ENCODE measurements at regions not wholly inside any gene's neighbourhood (a gene's known extent, or its start where the extent isn't known, plus 50 kb on each side); places are given as distances from the start of the nearest gene placed in this dataset.
"Not testable (repeated sequence)": the region's sequence is repeated elsewhere in the genome, so short reads cannot be mapped to it uniquely, and the experiment has no call there.

DNA sequence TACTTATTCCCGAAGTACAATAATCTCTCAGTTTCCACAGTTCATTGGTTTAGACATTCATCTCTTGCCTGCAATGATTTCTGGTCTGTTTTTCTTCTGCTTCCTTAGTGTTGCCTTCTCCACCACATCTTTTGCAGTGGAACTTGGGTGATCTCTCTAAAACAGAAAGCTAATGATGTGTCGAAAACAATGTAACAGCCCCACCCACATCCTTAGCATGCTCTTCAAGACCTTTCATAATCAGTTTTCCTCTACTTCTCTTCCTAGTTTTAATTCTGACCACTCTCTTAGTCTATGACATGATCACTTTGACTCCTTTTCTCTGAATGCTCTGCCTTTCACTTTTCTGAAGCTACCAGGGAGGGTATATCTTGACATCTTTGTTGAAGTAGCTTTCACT lies 1007.9 kb upstream of the CITED2 start:
- DNase-seq (ENCODE audit: low read depth): no peak

DNA sequence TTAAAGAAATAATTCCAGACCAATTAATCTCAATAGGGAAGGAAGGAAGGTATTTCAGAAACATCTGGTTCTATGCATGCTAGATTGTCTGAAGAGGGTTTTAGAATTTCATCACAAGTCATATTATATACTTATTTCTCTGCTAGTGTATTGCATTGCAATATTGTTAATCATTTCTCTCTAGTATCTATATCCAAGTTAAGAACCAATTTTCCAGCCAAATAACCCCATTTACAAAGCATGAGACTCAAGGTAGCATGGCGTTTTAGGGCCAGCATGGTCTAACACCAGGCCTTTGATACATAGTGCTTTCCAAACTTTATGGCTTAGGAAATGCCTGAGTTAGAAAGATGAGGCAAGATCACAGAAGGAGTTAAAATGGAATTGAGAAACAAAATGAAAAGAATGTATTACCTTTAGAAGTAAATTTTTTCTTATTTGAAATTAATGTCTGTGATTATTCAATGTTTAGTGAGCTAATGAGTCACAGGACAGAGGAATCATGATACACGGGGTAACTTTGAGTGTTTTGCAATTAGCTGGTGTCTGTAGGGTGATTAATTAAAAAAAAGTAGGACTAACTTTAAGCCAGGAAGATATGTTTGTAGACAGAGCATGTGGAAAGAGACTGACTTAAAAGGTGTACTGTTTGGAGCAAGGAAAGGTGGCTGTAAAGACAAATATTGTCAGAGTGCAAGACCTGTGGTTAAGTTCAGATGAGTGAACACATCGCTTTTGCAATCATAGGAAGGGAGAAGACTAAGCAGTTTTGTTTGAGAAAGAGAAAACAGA lies 1006.2 kb upstream of the CITED2 start:
- peak; percentile 83 for DNase-seq (ENCODE audit: low read depth)

DNA sequence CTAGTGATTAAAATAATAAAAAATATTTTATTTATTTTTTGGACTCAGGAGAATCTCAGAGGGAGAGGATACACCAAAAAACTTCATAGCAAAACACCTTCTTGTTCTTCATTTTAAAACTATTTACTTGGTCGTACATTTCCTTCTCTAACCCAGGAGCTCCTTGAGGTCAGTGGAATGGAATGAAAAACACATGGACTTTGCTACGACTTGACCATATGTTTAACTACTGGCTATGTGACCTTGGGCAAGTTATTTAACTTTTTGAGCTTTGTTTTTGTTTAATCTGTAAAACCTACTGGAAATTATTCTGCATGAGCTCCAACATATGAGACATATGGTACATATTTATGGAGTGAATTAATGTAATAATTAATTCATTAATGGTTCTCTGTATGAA lies 1005.5 kb upstream of the CITED2 start:
- peak; percentile 57 for DNase-seq (ENCODE audit: low read depth)

DNA sequence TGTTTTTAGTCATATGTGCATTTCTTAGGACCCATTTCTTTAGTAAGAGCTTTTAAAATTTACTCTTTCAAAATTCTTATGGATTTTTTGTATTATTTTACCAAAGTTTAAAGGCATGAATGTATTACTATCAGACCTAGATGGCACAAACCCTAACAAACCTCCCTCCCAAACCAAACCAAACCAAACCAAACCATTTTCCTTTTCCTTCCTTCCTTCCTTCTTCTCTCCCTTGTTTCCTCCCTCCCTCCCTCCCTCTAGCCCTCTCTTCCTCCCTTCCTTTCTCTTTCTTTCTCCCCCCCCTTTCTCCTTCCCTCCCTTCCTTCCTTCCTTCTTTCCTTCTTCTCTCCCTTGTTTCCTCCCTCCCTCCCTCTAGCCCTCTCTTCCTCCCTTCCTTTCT lies 1001.8 kb upstream of the CITED2 start:
- no peak for DNase-seq (ENCODE audit: low read depth)

DNA sequence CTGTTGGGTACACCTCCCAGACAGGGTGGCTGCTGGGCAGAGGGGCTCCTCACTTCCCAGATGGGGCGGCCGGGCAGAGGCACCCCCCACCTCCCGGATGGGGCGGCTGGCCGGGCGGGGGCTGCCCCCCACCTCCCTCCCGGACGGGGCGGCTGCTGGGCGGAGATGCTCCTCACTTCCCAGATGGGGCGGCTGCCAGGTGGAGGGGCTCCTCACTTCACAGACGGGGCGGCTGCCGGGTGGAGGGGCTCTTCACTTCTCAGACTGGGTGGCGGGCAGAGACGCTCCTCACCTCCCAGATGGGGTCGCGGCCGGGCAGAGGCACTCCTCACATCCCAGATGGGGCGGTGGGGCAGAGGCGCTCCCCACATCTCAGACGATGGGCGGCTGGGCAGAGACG lies 999.3 kb upstream of the CITED2 start:
- DNase-seq (ENCODE audit: low read depth): not testable (repeated sequence)

DNA sequence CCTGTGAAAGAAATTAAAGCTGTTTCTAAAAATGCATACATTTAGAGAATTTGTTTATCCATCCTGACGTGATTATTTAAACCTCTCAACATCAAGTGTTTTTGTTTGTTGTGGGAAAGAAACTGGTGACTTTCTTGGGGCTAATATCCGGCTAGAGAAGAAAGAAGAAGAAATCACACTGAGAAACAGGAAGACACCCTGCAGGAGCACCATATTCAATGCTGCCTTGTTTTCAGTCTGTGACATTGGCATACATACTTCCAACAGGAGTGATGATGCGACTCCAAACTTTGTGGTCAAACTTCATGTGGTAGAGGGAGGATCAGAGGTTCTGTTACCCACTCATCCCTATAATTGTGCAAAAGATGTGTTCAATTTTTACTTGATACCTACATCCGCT lies 997.6 kb upstream of the CITED2 start:
- no peak for DNase-seq (ENCODE audit: low read depth)

DNA sequence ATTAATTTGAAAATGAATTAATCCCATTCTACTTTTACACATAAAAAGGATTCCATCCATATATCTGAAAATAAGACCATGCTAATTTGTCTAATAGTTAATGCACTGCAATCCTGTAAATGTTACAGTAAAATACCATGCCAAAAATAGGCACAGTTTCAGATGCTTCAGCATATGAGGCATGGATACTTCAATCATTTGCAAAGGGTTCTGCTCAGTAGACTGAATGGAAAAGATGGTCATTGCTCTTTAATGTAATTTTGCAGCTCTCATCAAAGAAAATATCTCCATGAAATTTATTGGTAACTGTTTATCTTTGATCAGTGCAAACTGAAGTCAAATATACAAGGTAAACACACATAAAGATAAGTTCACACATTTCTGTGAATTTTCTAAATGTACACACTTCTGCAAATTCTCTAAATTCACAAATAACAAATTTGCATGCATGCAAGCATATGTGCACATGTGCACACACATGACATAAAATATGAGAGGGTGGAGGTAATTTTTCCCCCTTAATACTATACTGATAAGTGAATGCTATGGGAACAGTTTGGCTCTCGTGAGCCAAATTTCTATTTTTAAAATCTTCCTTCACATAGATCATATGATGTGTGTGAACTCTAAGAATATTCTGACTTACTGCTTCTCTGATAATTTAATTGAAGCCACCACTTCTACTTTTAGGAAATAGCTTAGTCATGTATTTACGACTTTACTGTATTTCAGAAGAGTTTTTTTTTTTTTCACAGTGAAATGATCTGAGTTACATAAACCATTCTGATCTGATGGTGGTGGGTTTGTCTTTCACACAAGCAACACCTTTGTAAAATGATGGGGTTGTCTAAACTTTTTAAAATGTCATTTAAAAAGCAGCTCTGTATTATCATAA lies 996.8 kb upstream of the CITED2 start:
- no peak for DNase-seq (ENCODE audit: low read depth)

DNA sequence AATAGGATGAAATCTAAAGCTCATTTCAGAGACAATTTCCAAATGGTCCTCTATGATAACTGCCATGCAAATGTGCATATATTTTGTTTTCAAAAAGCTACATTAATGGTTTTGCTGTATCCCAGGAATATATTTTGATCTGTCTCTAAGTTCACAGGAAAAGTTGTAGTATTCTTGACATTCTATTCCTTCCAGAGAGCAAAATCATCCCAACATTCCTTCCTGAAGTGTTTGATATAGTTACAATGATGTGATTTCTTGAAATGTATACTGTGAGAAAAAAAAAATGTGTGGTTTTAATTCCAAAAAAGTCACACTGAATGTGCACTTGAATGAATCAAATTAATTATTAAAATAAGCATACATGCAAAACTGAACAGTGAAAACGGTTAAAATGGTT lies 996.0 kb upstream of the CITED2 start:
- no peak for DNase-seq (ENCODE audit: low read depth)

DNA sequence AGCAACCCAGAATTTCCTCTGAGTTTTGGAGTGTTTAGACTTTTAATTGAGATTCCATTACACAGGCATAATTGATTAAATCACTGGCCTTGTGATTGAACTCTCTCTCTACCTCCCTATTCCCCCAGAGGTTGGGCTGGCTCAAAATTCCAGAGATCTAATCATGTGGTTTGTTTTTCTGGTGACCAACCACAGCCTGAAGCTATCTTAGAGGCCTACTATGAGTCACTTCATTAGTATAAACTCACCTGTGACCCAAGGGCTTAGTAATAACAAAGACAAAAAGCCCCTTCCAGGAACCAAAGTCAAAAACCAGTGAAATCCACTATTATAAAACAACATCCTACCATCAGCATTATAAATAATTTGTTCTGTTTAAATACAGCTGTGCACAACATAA lies 992.5 kb upstream of the CITED2 start:
- DNase-seq (ENCODE audit: low read depth): peak; percentile 38

DNA sequence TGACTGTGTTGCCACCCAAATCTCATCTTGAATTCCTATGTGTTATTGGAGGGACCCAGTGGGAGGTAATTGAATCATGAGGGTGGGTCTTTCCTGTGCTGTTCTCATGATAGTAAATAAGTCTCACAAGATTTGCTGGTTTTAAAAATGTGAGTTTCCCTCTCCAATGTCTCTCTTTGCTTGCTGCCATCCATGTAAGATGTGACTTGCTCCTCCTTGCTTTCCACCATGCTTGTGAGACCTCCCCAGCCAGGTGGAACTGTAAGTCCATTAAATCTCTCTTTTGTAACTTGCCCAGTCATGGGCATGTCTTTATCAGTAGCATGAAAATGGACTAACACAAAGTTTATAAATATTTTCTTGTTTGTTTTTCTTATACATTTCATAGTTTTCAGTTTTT lies 990.5 kb upstream of the CITED2 start:
- no peak for DNase-seq (ENCODE audit: low read depth)

DNA sequence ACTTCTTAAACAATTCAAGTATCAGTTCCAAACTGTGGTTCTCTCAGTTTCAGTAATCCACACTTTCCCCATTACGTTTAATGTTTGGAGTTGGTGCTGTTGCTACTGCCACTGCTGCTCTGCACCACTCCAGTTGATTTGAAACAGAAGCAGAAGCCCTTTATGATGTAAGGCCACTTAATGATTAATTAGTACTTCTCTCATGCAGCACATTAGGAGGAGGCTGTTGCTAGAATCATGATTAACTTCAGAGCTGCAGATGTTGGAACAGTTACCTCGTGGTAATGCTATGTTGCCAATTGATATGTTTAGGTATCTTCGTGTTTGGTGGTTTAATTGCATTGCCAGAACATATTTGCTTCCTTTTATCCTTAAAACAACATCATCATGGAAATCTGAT lies 986.2 kb upstream of the CITED2 start:
- DNase-seq (ENCODE audit: low read depth): peak; percentile 48

DNA sequence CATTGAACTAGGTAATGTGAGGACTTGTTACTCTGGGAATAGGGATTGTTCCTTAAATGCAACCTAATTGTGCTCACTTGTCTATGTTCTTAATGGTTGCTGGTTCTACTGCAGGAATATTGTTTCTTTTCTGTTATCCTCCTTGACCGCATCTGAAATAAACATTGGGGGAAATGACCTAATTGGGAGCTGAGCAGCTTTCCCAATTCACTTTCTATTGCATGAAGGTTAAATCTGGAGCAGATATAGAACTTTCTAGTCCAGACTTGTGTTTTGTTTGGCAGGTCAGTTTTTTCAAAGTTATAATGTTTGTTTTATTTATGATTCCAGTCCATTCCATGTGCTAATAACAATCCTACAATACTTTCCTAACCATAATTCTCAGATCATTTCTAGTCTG lies 981.0 kb upstream of the CITED2 start:
- DNase-seq (ENCODE audit: low read depth): peak; percentile 39

DNA sequence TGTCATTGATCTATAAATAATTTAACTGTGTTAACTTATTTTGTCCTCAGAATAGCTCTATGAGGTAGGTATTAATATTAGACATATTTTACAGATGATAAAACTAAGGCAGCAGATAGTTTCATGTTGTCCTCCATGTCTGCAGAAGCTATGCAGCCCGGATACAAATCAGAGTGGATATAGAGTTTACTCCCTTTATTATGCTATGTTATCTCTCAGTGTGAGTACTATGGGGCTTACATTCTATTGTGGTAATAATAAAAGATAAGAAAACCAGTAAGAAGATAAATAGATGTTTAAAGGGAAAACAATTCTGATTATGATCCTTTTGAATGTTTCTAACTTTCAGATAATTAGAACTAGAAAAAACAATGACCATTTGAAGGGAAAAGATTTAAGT lies 979.8 kb upstream of the CITED2 start:
- peak; percentile 72 for DNase-seq (ENCODE audit: low read depth)

DNA sequence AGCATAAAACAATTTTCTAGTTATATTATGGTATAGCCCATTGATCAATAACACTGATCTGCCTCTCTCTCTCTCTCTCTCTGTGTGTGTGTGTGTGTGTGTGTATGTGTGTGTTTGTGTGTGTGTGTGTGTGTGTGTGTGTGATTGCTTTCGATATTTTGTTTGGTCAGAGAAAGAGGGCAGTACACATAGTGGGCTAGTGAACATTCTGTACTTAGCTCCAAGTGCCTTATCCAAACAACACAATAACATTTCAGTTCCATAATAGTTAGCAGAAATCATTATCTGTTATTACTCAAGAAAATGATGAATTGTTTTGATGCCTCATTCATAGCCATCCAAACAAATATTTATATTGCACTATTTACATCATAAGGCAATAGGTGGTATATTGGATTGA lies 979.1 kb upstream of the CITED2 start:
- peak; percentile 55 for DNase-seq (ENCODE audit: low read depth)

DNA sequence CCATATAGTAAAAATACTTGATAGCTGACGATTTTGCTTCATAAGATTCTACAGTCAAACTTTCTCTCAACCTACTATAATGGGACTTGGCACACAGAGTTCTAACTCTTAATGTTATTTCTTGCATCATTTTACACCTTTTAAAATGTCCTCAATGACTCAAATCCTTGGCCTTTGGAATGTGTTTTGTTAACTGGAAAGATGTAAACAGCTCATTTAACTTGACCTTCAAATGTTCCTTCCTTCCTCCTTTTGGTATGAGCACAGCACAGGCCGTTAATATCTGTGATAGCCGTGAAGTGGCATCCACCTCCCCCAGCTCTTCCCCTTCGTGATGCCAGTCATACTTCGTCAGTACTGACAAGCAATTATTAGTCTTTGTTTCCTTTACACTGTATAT lies 972.0 kb upstream of the CITED2 start:
- DNase-seq (ENCODE audit: low read depth): peak; percentile 88

DNA sequence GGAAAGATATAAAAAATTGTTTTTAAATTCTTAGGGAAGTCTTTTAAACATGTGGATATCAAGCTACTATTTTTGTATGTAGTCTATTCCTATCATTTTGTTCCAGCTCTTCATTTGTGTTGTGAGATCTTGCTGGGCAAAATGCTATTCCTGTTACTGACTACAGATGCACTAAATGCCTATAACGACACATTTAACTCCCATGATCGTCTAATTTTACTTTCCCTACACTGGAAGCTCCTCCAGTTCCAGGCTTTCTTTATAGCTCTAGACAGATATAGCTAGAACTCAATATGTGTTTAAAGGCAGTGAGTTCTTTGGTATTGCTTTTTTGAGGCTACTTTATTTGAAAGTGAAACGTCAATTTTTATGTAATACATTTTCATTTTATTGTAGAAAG lies 971.5 kb upstream of the CITED2 start:
- no peak for DNase-seq (ENCODE audit: low read depth)

DNA sequence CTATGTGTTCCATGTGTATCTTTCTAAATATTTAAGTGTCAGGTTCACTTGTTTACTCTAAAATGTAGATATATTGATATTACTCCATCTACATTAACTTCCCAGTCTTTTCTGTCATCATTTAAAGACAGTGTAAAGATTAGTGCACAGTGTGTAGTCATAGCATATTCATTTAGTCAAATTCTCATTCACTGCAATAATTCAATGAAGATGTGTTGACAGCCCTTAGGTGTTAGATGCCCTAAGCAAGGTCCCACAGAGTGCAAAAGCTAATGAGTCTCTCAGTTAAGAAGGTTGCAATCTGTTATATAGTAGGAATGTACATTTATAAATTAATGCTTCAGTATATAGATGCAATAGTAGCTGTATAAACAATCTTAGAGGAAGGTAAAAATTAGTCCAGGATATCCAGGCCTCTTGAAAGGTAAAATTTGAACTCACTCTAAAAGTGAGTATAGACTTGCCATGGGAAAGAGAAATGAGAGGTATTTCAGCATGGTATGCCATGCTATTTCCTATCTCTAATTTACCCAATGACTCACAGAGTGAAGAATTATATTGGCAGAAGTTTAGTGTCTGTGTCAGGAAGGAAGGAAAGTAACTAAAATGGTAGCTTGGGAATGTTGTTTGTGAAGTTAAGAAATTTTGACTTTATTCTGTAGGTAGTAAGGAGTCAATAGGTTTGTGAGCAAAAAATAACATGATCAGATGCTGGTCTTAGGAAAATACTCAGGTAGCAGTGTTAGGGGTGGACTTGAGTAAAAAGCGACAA lies 969.9 kb upstream of the CITED2 start:
- DNase-seq (ENCODE audit: low read depth): peak; percentile 75

DNA sequence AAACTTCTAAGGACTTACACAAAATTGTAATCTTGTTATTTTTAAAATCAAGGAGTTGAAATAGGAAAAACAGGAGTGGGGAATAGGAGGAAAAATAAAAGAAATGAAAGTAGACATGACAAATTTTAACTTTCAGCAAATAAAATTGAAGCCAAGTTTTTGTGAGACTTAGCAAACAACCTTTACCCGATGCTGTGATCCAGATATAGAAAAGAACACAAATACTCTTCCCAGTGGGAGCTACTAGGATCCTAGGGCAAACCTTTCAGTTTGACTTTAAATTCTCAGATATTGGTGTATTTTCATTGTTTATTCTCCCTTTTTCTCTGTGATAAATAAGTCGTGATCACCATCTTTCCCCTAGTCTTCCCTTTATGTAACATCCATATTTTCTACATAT lies 968.7 kb upstream of the CITED2 start:
- no peak for DNase-seq (ENCODE audit: low read depth)

DNA sequence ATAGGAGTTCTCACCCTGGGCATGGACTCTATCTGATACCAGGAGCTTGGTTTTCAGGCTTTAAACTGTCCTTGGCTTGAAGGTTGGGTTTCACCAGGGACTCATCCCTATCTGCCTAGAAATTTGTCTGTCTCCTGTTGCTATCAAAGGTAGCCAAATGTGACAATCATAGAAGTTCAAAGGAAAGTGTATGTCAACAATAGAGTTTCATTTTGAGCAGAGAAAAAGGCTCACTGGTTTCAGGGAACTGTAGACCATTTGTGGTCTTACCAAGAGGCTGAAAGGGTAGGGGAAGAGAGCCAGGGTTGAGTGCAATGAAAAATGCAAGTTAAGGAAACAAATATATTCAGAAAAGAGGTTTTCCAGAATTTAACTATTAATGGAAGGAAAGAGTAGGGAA lies 966.8 kb upstream of the CITED2 start:
- DNase-seq (ENCODE audit: low read depth): no peak

DNA sequence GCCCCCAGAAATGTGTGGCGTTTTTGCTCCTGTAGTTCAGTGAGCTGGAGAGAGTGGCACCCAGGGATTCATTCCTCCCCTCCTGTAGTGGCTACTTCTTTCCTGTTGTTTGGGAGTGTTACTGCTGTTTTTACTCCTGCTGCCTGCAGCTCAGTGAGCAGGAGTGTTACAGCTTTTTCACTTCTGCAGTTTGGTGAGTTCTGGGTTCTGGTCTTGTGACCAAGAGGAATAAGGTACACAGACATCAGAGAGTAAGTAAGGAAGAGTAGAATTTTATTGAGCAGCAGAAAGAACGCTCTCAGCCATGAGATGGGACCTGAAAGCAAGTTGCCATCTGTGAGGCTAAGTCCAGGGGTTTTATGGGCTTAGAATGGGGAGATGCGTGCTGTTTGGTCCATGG lies 966.3 kb upstream of the CITED2 start:
- DNase-seq (ENCODE audit: low read depth): no peak

DNA sequence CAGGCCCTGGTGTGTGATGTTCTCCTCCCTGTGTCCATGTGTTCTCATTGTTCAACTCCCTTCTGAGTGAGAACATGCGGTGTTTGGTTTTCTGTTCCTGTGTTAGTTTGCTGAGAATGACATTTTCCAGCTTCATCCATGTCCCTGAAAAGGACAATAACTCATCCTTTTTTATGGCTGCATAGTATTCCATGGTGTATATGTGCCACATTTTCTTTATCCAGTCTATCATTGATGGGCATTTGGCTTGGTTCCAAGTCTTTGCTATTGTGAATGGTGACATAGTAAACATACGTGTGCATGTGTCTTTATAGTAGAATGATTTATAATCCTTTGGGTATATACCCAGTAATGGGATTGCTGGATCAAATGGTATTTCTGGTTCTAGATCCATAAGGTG lies 964.6 kb upstream of the CITED2 start:
- not testable (repeated sequence) for DNase-seq (ENCODE audit: low read depth)

DNA sequence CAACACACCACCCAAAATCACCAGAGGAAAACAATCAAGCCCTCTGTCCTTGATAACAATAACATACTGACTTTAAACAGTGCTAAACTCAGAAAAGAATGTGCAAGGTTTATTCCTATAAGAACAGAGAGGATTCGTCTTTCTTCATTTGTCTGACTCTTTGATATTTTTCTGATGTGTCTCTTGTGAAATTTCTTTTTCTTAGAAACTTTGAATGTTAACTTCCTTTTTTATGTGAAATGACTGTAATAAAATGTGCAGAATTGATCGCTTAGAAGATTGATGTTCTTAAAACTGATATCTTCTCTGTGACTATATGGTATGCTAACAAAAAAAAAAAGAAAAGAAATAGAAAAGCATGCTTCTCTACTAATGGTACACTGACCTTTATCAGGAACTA lies 947.4 kb upstream of the CITED2 start:
- no peak for DNase-seq (ENCODE audit: low read depth)
